MCF 10A (cell line): ENCODE measurements at regions not wholly inside any gene's neighbourhood (a gene's known extent, or its start where the extent isn't known, plus 50 kb on each side); places are given as distances from the start of the nearest gene placed in this dataset.

Experiments used
- BruUV-seq: library from RNA; stranded (reverse); fragments of 400-500 nt; replicated peaks from 2 replicates; lab custom pipeline; 2021; lab: Mats Ljungman, UMichigan
- CTCF ChIA-PET: fragments of 300-600 bp; sonication (Branson Sonifier 250); formaldehyde crosslinking; extraction: SDS; loops from one replicate; lab custom pipeline; 2021; ENCODE audit warnings: antibody characterized with exemption, inconsistent platforms; lab: Yijun Ruan, JAX
- POLR2A ChIA-PET: fragments of 300-600, 350-650 bp; sonication (Branson Sonifier 250); formaldehyde crosslinking; extraction: SDS; loops from one replicate; lab custom pipeline; 2020; ENCODE audit warnings: antibody characterized with exemption, inconsistent platforms; lab: Yijun Ruan, JAX
- DNase-seq: peaks from one replicate; pipeline ENCODE4 v3.0.0-alpha.2; 2018; ENCODE audit not compliant: unreplicated experiment
- H3K27ac Mint-ChIP-seq: one replicate; pipeline ENCODE4 v1.8.0; 2022; ENCODE audit warnings: mild to moderate bottlenecking, low read depth, mixed read lengths; ENCODE audit not compliant: unreplicated experiment
- H3K27me3 Mint-ChIP-seq: one replicate; pipeline ENCODE4 v1.8.0; 2022; ENCODE audit warnings: mixed read lengths; ENCODE audit not compliant: insufficient read depth, unreplicated experiment
- H3K36me3 Mint-ChIP-seq: one replicate; pipeline ENCODE4 v1.8.0; 2022; ENCODE audit warnings: mild to moderate bottlenecking, moderate library complexity, mixed read lengths; ENCODE audit not compliant: insufficient read depth, unreplicated experiment
- H3K4me1 Mint-ChIP-seq: one replicate; pipeline ENCODE4 v1.8.0; 2022; ENCODE audit warnings: mixed read lengths; ENCODE audit not compliant: insufficient read depth, unreplicated experiment
- H3K4me3 Mint-ChIP-seq: one replicate; pipeline ENCODE4 v1.8.0; 2022; ENCODE audit warnings: mild to moderate bottlenecking, moderate library complexity, mixed read lengths; ENCODE audit not compliant: unreplicated experiment
- H3K9me3 Mint-ChIP-seq: one replicate; pipeline ENCODE4 v1.8.0; 2022; ENCODE audit warnings: mixed read lengths; ENCODE audit not compliant: unreplicated experiment
- CTCF ChIP-seq: fragments of 200-600 bp; IDR thresholded peaks from one replicate; pipeline ENCODE4 v1.8.0; 2022; ENCODE audit warnings: antibody characterized with exemption, mild to moderate bottlenecking; ENCODE audit not compliant: unreplicated experiment
- intact Hi-C: fragments of 100-400 bp; cut with micrococcal nuclease; formaldehyde crosslinking; loops from 2 replicates; pipeline ENCODE4 v1.14.1; 2022

- Mint-ChIP-seq H3K27ac (no peak overlapping the region), H3K4me1 (peaks cover 2% of the 10 kb centered on the region), H3K4me3 (no peak overlapping the region), H3K9me3 (no peaks in the 10 kb centered on the region), H3K27me3 (no peaks in the 10 kb centered on the region), H3K36me3 (no peaks in the 10 kb centered on the region)
- intact Hi-C loops, result no loop called here
- ChIA-PET CTCF (interaction anchor here (1.0 kb wide), 1 partner anchor 54 kb away, joined by 3 read pairs; no protein-coding TSS in a partner anchor), POLR2A (no interaction called here)
- DNase-seq, result no peak
- BruUV-seq, result no TSS peak
- no peak for TF ChIP-seq CTCF
Measured at GRCh38 chr15:93491291-93491690, 402.3 kb upstream of the RGMA start.

GRCh38 chr15:93488296-93488713 lies 399.3 kb upstream of the RGMA start:
- POLR2A ChIA-PET, result no interaction called here
- TF ChIP-seq CTCF, result no peak
- intact Hi-C loops, result no loop called here
- Mint-ChIP-seq H3K9me3 (no peaks in the 10 kb centered on the region), H3K4me1 (peaks cover 13% of the 10 kb centered on the region), H3K27ac (no peak overlapping the region), H3K27me3 (no peaks in the 10 kb centered on the region), H3K4me3 (no peak overlapping the region), H3K36me3 (no peaks in the 10 kb centered on the region)
- CTCF ChIA-PET, result interaction anchor here (0.9 kb wide), 1 partner anchor 381 kb away, joined by 3 read pairs; no protein-coding TSS in a partner anchor
- DNase-seq, result no peak
- BruUV-seq, result no TSS peak

GRCh38 chr15:93486407-93487117 lies 397.6 kb upstream of the RGMA start:
- ChIA-PET CTCF (interaction anchor here (0.6 kb wide), 1 partner anchor 489 kb away, joined by 3 read pairs; no protein-coding TSS in a partner anchor), POLR2A (no interaction called here)
- peak overlapping the region; percentile 74 for H3K27ac Mint-ChIP-seq
- no peaks in the 10 kb centered on the region for H3K36me3 Mint-ChIP-seq
- intact Hi-C loops, result no loop called here
- no peak for DNase-seq
- H3K4me3 Mint-ChIP-seq, result no peak overlapping the region
- no peaks in the 10 kb centered on the region for H3K27me3 Mint-ChIP-seq
- BruUV-seq, result no TSS peak
- TF ChIP-seq CTCF, result no peak
- H3K9me3 Mint-ChIP-seq, result no peaks in the 10 kb centered on the region
- peaks cover 13% of the 10 kb centered on the region for H3K4me1 Mint-ChIP-seq

- no peak overlapping the region for H3K4me3 Mint-ChIP-seq
- intact Hi-C loops, result no loop called here
- H3K27ac Mint-ChIP-seq, result peak overlapping the region; percentile 74
Measured at GRCh38 chr15:93485438-93486327, 396.7 kb upstream of the RGMA start.

More at GRCh38 chr15:93485438-93486327, 396.7 kb upstream of the RGMA start:
- TF ChIP-seq CTCF, result no peak
- H3K27me3 Mint-ChIP-seq, result no peaks in the 10 kb centered on the region
- ChIA-PET POLR2A (no interaction called here), CTCF (interaction anchor here (0.6 kb wide), 1 partner anchor 490 kb away, joined by 3 read pairs; no protein-coding TSS in a partner anchor)
- H3K36me3 Mint-ChIP-seq, result no peaks in the 10 kb centered on the region
- H3K4me1 Mint-ChIP-seq, result peaks cover 13% of the 10 kb centered on the region
- no peaks in the 10 kb centered on the region for H3K9me3 Mint-ChIP-seq
- DNase-seq, result no peak
- BruUV-seq, result no TSS peak
